GM21786 (cell line): ENCODE measurements at regions not wholly inside any gene's neighbourhood (a gene's known extent, or its start where the extent isn't known, plus 50 kb on each side); places are given as distances from the start of the nearest gene placed in this dataset.

Experiments
- ATAC-seq: cut with Tn5 transposase; IDR thresholded peaks from one replicate; pipeline ENCODE4 v1.9.1; 2021; ENCODE audit not compliant: unreplicated experiment

DNA sequence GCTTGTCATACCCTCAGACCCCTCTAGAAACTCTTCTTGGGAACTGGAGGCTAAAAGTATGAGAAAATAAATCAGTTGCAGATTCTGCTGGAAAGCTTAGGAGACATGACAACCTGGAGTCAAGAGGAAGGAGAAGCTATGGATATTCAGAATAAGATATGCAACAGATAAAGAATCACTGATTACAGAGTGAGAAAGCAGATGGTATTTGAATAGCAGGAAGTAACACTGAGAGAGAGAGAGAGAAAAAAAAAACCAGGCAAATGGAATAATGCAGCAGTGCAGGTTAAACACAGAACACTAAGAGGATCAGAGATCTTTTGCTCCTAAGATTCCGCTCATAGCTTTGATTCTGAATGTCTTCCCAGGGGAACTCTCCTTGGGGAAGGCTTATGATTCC lies 1284.1 kb upstream of the NXPH2 start:
- no peak for ATAC-seq

DNA sequence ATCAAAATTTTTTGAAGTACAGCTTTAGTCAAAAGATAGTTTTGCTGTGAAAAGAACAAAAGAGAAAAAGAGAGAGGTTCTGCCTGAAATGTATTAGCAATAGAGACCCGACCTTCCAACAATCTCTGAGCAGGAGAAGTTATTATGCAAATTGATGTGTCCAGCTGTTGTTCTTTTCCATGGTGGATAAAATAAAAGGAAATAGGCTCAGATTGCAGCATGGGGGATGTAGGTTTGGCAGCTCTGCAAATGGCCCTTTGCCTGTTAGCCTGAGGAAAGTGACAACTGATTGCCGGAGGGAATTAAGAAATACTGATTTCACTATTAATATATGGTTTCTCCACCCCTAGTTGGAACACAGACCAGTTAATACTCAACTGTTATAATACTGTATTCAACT lies 1283.2 kb upstream of the NXPH2 start:
- ATAC-seq = no peak

DNA sequence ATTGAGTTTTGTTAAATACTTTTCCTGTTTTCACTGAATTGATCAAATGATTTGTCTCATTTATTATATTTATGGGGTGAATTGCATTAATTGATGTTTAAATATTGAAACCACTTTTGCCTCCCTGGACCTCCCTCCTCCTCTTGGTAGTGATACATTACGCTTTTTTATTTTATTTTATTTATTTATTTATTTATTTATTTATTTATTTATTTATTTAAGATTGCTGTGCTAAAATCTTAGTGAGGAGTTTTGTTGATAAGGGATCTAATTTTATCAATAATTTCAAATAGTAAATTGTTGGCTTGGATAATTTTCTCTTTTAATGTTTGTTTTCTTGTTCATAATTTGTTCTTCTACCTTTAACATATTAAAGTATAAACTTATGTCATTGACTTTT lies 1281.0 kb upstream of the NXPH2 start:
- ATAC-seq = no peak

DNA sequence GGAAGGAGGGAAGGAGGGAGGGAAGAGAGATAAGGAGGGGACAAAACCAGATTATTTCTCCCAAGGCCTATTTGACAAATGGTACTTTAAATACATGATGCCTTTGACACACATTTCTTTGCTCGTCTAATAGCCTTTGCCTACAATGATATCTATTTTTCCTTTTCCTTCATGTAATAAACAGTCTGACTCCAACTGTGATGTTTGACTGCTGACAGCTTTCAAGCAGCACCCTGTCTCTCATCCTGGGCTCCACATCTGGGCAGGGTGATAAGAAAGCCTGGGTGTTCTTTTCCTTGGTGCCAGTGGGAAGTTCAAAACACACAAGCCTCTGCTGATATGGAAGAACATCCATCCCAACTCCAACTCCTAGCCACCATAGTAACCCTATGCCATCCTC lies 1277.7 kb upstream of the NXPH2 start:
- ATAC-seq = no peak

DNA sequence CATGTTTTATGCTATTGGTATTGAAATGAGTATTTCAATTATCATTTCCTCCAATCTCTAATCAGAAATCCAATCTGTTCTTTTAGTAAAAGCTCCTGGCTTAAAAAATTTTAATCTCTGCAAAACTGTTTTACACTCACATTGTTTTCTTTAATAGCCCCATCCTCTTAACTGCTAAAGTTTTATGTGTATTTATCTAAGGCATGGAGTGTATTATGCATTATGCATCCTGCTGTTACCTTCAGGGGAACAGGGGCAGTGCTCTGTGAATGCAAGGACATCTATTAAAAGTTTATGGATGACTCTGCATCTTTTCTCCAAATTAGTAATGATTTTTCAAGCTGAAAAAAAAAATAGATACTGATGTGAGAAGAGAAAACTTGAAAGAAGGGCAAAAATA lies 1261.6 kb upstream of the NXPH2 start:
- no peak for ATAC-seq

DNA sequence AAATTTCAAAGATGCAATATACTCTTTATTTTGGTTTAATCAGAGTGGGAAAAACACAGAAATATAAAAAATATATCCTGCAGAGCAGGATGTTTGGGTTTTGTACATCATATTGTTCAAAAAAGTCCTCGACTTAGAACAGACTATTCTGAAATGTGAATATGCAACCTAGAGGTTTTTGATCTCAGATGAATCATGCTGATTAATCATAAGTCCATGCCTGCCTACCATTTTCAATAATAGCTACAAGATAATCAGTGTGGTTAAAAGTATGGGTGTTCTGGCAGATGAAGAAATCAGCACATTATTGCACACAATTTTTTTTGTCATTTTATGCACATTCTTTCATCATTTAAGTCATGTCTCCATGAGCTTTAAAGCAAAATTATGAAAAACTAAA lies 1261.0 kb upstream of the NXPH2 start:
- no peak for ATAC-seq

DNA sequence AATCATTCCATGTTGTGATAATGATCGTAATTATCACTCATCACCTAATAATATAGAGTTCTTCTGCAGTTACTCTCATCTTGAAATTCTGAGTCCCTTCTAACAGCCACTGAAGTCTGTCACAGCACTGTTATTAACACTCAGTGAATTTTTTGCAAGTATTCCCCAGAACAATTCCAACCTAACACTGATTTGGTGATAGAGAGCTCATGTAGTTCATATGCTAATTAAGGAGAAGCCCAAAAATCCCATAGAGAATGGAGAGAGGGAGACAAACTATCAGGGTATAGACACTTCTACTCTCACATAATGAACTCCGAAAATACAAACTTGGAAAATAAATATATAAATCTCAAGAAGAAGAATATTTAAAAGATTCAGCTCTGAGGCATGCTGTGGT lies 1253.4 kb upstream of the NXPH2 start:
- no peak for ATAC-seq

DNA sequence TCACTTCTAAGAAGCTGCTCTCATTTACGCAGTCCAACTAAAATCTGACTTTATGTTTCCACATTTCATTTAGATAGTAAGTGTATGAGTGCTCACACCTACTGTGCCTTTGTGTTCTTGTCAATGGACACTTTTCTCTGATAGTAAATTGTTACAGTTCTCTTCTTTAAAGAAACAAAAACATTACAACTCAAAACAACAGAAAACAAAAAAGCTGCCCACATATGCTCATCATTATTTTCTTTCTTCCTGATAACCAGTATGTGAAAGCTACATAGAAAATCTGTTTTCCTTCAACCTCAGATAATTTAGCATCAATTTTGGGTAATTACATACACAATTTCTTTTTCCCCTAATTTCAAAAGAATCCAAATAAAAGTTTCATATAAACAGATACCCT lies 1247.8 kb upstream of the NXPH2 start:
- no peak for ATAC-seq

DNA sequence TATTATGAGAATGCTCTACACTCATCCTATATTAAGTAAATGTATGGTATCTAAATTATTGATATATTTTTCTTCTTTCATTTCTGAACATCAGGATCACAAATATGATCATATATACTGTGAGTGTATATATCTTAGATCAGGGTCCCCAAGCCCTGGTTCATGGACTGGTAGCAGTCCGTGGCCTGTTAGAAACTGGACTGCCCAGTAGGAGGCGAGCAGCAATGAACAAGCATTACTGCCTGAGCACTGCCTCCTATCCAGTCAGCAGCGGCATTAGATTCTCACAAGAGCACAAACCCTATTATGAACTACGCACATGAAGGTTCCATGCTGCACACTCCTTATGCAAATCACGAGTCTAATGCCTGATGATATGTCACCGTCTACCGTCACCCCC lies 1247.1 kb upstream of the NXPH2 start:
- ATAC-seq = no peak

DNA sequence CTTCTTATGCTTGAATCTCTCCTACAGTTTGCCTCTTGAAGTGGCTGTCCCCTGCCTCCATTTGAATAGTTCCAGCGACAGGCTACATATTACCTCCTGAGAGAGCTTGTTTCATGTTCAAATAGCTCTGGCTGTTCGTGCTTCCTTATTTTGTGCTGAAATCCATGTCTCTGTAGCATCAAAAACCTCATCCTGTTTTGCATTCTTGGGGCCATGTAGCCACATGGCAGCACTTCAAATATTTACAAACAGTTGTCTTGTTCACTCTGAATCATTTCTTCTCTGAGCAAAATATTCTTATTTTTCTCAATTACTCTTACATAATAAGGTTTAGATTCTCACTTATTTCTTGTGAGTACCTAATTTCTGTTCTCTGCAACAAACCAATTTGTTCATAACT lies 1243.1 kb upstream of the NXPH2 start:
- ATAC-seq = no peak

DNA sequence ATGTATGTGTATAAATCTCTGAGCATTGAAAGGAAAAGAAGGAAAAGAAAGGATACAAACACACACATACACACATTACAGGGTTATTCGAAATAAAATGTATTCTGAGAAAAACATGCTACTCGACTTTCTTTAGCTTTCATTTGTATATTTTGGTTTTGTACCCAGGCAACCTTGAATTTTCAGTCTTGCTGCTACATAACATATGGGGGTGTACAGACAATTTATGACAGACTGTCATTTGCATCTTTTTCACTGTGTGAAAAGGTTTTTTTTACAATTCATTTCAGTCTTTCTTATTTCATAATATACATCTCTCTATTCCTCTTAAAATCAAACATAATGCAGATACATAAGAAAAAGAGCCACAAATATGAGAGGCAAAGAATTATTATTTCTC lies 1238.4 kb upstream of the NXPH2 start:
- no peak for ATAC-seq

DNA sequence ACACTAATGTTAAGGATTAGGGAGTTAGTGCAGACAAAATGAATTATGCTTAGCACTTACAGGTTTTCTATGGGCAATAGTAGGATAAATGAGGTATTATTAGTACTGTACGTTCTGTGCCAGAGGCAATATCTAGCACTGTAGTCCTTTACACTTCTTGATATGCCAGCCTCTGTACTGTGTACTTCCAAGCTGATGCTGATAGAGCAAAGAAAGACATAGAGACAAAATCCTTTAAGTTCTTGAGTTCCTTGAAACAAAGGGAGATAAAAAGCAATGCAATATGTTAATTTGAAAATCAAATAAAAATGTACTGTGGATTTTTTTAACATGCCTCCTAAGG lies 1234.0 kb upstream of the NXPH2 start:
- ATAC-seq = no peak

DNA sequence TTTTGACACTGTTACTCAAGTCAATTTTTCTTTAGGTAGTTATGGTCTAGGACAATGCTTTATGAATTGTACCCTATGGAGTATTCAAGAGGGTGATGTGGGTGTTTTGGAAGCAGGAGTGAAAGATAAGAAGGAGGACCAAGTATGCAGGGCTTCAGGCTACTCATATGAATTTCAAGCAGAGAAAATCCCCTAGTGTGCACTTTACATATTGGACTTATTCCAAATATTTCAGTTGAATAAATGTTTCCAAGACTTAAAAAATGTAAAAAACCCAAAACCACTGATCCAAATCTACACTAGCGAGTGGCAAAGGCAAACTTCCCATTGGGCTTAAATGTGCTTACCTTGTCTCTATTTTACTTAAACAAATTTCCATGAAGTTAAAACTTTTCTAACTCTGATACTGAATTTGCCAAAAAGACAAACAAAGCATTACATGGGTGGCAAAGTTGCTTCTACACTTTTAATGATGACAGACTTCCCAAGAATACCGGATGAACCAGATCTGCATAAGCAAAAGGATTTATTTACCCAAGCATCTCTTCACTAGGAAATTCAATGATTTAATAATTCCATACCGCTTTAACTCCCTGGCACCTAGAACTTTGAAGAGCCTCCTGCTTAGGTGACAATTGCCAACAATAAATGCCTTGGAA lies 1233.5 kb upstream of the NXPH2 start:
- no peak for ATAC-seq

DNA sequence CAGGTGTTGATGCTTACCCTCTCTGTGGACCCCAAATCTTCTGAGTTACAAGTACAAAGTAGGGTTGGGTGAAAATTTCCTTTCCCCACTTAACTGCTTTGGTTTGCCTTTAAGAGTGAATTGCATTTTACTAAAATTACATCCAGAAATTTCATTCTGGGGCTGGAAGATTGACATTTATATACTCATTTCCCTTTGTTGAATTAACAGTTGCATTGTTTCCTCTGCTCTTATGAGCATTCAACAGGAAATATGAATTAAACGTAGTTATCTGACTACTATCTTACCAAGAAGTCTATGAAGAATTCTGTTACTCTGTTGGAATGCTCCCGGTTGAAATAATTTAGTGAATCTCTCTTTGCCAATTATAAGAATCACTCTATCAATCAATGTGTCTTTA lies 1231.1 kb upstream of the NXPH2 start:
- no peak for ATAC-seq

DNA sequence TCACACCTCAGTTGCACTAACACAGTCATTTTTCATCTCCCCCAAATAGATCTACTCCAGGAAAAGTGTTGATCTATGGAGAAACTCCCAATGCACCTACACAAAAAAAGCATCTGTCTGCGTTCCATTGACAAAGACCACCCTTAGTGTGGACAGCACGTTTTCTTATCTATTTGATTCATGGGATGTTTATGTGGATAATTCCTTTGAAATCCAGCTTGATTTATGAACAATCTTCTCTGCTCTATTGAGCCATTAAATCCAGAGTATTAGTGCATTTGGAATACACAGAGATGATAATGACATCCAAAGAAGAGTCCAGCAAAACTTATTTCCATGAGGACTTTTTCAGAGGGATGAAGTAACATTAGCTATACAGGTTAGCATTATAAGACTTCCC lies 1221.9 kb upstream of the NXPH2 start:
- no peak for ATAC-seq

DNA sequence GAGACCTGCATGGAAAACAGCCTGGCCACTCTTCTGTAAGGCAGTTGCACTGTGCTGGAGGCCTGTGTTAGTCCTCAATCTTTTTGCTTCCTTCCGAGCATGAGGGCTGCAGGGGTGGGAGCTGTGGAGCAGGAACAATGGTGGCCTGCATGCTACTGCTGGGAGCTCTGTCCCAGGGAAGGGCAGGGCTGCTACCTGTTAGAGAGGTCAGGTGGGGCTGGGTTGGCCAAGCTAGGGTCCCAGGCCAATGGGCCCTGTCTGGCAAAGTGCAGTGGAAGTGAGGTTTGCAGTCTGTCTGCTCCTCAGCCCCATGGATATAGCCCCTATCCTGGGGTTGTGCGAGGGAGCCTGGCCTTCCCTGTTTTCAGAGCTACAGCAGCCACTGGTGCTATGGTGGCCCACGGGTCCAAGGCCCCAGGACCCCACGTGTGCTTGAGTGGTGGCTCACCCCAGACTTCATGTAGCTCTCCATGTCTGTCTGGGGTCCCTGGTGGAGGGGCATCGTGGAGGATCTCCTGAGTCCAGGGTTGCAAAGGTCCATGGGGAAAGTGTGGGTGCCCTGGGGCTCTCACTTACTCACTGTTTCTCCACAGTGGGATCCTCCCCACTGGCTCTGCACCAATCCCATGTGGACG lies 1212.6 kb upstream of the NXPH2 start:
- ATAC-seq = no peak

DNA sequence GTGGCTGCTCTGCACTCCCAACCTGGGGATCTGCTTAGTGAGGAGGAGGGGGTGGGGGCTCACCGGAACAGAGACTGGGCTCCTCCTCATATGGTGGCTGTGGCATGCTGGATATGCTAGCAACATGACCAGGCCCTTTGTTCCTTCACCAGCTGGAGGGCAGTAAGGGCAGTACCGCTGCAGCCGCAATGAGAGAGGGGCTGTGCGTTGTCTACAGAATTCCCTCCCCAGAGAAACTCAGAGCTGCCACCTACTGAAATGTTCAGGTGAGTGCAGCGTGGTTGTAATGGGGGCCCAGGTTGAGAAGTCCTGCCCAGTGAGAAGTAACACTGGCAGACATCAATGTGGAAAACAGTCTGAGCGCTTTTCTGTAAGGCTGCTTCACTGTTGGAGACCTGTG lies 1211.9 kb upstream of the NXPH2 start:
- no peak for ATAC-seq

DNA sequence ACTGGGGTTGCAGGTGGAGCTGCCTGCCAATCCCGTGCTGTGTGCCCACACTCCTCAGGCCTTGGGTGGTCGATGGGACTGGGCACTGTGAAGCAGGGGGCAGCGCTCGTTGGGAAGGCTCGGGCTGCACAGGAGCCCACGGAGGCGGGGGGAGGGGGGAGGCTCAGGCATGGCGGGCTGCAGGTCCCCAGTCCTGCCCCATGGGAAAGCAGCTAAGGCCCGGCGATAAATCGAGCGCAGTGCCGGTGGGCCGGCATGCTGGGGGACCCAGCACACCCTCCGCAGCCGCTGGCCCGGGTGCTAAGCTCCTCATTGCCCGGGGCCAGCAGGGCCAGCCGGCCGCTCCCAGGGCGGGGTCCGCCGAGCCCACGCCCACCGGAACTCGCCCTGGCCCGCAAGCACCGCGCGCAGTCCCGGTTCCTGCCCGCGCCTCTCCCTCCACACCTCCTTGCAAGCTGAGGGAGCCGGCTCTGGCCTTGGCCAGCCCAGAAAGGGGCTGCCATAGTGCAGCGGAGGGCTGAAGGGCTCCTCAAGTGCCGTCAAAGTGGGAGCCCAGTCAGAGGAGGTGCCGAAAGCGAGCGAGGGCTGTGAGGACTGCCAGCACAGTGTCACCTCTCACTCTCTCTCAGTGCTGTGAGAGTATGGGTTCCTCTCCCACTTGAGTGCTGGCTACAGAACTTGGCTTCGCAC lies 1210.6 kb upstream of the NXPH2 start:
- ATAC-seq = no peak

DNA sequence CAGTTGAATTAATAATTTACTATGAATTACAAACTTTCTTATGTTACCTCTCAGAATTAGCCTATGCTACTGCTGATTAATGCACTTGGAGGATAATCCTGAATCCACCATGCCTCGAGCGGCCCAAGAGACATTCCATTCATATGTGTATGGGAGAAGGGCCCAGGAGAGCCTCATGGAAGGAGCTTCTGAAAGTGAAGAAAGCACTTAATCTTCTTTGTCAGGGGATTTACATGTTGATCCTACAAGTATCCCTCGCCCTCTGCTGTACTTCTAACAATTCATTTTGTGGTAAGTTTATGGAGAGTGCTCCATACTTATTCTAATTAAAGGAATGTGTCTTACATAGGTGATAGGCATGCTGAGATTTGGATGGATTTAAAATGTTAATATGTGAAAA lies 1189.1 kb upstream of the NXPH2 start:
- ATAC-seq = no peak

DNA sequence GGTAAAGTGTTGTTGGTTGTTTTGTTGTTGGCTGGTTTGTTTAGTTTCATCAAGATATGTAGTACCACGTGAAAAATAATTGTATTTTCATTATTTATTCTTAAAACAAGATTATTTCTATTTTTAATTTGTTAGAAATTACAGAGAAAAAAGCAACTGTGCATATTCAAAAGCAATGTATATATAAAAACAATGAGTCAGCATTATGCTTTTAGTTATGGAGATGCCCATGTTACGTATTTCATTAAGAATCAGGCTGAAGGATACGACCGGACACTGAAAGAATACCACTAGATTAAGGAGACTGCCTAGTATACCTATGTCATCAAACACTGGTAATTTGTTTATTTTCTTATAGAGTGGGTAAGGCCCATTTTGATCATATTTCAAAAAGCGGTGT lies 1188.4 kb upstream of the NXPH2 start:
- ATAC-seq = no peak

DNA sequence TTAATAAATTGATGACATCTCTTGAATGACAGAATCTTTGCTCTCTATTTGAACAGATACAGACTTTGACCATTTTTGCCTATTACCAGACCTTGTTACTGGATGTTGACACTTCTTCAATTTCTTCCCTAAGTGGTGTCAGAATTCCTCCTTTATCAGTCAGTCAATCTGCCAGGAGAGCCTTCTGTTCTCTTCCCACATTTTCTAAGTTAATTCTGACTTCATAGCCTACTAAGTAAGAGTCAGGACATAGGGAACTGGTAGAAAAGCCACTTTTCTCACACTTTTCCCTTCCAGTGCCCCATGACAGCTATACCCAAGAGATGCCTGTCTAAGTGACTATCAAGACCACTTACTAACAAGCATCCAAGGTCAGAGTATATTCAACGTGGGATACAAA lies 1187.5 kb upstream of the NXPH2 start:
- ATAC-seq = no peak

DNA sequence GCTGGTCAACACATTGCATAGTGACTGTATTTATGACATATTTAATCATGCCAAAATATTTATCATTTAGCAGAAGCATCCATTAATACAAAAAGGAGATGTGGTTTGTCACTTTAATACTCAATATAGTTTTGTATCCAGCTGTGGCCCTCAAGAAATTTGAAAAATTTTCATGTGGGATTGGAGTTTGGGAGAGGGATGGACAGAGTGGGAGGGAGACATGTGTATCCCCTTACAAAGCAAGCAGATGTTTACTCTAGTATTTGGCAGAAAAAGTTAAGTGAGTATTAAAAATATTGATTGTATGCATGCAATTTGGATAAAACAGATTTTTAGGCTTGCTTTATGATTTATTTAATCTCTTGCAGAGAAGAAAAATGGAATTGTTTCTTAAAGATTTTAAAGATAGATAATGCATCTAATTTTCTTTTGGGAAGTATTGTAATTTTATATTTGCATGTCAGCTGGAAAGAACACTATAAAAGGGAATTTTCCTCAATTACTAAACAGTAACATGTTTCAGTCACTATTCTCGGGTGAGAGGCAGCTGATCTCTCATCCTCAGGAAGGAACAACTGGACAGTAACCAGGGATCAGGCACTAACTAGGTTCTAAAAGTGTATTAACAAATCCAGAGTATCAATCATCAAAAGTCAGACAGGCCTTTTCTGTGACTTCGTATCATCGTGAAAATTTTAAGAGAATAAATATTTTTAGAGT lies 1184.7 kb upstream of the NXPH2 start:
- no peak for ATAC-seq
